WTC11 (cell line): ENCODE measurements at regions not wholly inside any gene's neighbourhood (a gene's known extent, or its start where the extent isn't known, plus 50 kb on each side); places are given as distances from the start of the nearest gene placed in this dataset.
"Not testable (repeated sequence)": the region's sequence is repeated elsewhere in the genome, so short reads cannot be mapped to it uniquely, and the experiment has no call there.

ENCODE experiments used
- ATAC-seq: fragments of 200-7000 bp; cut with Tn5 transposase; 2 replicates; pipeline ENCODE4 v1.10.0; 2021; ENCODE audit warnings: mild to moderate bottlenecking, moderate library complexity
- CTCF ChIA-PET: fragments of 300-600 bp; sonication (Branson Sonifier 250); formaldehyde crosslinking; loops from one replicate; lab custom pipeline; 2021; ENCODE audit warnings: antibody characterized with exemption; lab: Charles Lee
- POLR2A ChIA-PET: fragments of 350-600 bp; sonication (Branson Sonifier 250); formaldehyde crosslinking; loops from one replicate; lab custom pipeline; 2021; ENCODE audit warnings: antibody characterized with exemption; lab: Charles Lee
- DNase-seq: peaks from one replicate; pipeline ENCODE4 v3.0.0; 2021; ENCODE audit warnings: low spot score
- H3K27ac Mint-ChIP-seq: 2 replicates; pipeline ENCODE4 v1.8.0; 2021; ENCODE audit warnings: mixed read lengths
- H3K27me3 Mint-ChIP-seq: 2 replicates; pipeline ENCODE4 v1.8.0; 2021; ENCODE audit warnings: low read depth, mild to moderate bottlenecking, moderate library complexity, mixed read lengths
- H3K36me3 Mint-ChIP-seq: 2 replicates; pipeline ENCODE4 v1.8.0; 2021; ENCODE audit warnings: mixed read lengths
- H3K4me1 Mint-ChIP-seq: 2 replicates; pipeline ENCODE4 v1.8.0; 2022; ENCODE audit warnings: mixed read lengths
- H3K4me3 Mint-ChIP-seq: 2 replicates; pipeline ENCODE4 v1.8.0; 2021; ENCODE audit warnings: mild to moderate bottlenecking, moderate library complexity, mixed read lengths
- H3K9me3 Mint-ChIP-seq: 2 replicates; pipeline ENCODE4 v1.8.0; 2021; ENCODE audit warnings: mixed read lengths
- ATF3 ChIP-seq: sonication (generic); formaldehyde crosslinking; conservative IDR thresholded peaks from 2 replicates; pipeline ENCODE4 v1.8.1; 2022; ENCODE audit warnings: mild to moderate bottlenecking, missing genetic modification reagents
- CBFB ChIP-seq: sonication (generic); formaldehyde crosslinking; IDR thresholded peaks from 2 replicates; pipeline ENCODE4 v1.8.1; 2022; ENCODE audit warnings: mild to moderate bottlenecking, low read depth, missing genetic modification reagents
- E2F4 ChIP-seq: sonication (generic); formaldehyde crosslinking; IDR thresholded peaks from 2 replicates; pipeline ENCODE4 v1.8.1; 2022; ENCODE audit warnings: low read depth, mild to moderate bottlenecking, moderate library complexity, missing genetic modification reagents, borderline replicate concordance
- ELF4 ChIP-seq: sonication (generic); formaldehyde crosslinking; IDR thresholded peaks from 2 replicates; pipeline ENCODE4 v1.8.1; 2022; ENCODE audit warnings: low read depth, mild to moderate bottlenecking, moderate library complexity, missing genetic modification reagents
- EMX1 ChIP-seq: fragments of 250-450 bp; sonication (Bioruptor Pico); IDR thresholded peaks from 2 replicates; pipeline ENCODE4 v1.8.0; 2021; ENCODE audit warnings: mild to moderate bottlenecking
- ERG ChIP-seq: fragments of 250-450 bp; sonication (Bioruptor Pico); IDR thresholded peaks from 2 replicates; pipeline ENCODE4 v1.8.0; 2021; ENCODE audit warnings: mild to moderate bottlenecking
- ESRRA ChIP-seq: sonication (generic); formaldehyde crosslinking; IDR thresholded peaks from 2 replicates; pipeline ENCODE4 v1.8.1; 2022; ENCODE audit warnings: mild to moderate bottlenecking, missing genetic modification reagents, borderline replicate concordance
- FOXK1 ChIP-seq: sonication (generic); formaldehyde crosslinking; IDR thresholded peaks from 2 replicates; pipeline ENCODE4 v1.8.0; 2022; ENCODE audit warnings: mild to moderate bottlenecking, moderate library complexity, missing genetic modification reagents
- FOXP1 ChIP-seq: sonication (generic); formaldehyde crosslinking; IDR thresholded peaks from 2 replicates; pipeline ENCODE4 v1.8.0; 2022; ENCODE audit warnings: missing genetic modification reagents, mild to moderate bottlenecking, moderate library complexity, borderline replicate concordance
- NFYB ChIP-seq: sonication (generic); formaldehyde crosslinking; conservative IDR thresholded peaks from 2 replicates; pipeline ENCODE4 v1.8.0; 2022; ENCODE audit warnings: low read depth, missing genetic modification reagents
- NR1H2 ChIP-seq: sonication (generic); formaldehyde crosslinking; IDR thresholded peaks from 2 replicates; pipeline ENCODE4 v1.9.0; 2021; ENCODE audit warnings: mild to moderate bottlenecking, moderate library complexity, missing genetic modification reagents
- NR3C1 ChIP-seq: sonication (generic); formaldehyde crosslinking; conservative IDR thresholded peaks from 2 replicates; pipeline ENCODE4 v1.8.1; 2023; ENCODE audit warnings: low read depth, mild to moderate bottlenecking, missing genetic modification reagents
- PRRX2 ChIP-seq: fragments of 250-450 bp; sonication (Bioruptor Pico); IDR thresholded peaks from 2 replicates; pipeline ENCODE4 v1.8.0; 2021; ENCODE audit warnings: mild to moderate bottlenecking
- RELA ChIP-seq: sonication (generic); formaldehyde crosslinking; IDR thresholded peaks from 2 replicates; pipeline ENCODE4 v1.8.1; 2022; ENCODE audit warnings: missing genetic modification reagents, mild to moderate bottlenecking, borderline replicate concordance
- TEAD1 ChIP-seq: sonication (generic); formaldehyde crosslinking; IDR thresholded peaks from 2 replicates; pipeline ENCODE4 v1.8.0; 2022; ENCODE audit warnings: mild to moderate bottlenecking, missing genetic modification reagents
- TEAD4 ChIP-seq: sonication (generic); formaldehyde crosslinking; IDR thresholded peaks from 2 replicates; pipeline ENCODE4 v1.8.0; 2022; ENCODE audit warnings: mild to moderate bottlenecking, missing genetic modification reagents
- ZNF219 ChIP-seq: sonication (generic); formaldehyde crosslinking; IDR thresholded peaks from 2 replicates; pipeline ENCODE4 v1.8.0; 2023; ENCODE audit warnings: missing genetic modification reagents, mild to moderate bottlenecking, borderline replicate concordance
- ZNF396 ChIP-seq: fragments of 250-450 bp; sonication (Bioruptor Pico); IDR thresholded peaks from 2 replicates; pipeline ENCODE4 v1.8.0; 2021; ENCODE audit warnings: mild to moderate bottlenecking, moderate library complexity, borderline replicate concordance
- ZNF416 ChIP-seq: fragments of 250-450 bp; sonication (Bioruptor Pico); IDR thresholded peaks from 2 replicates; pipeline ENCODE4 v1.9.0; 2021; ENCODE audit warnings: mild to moderate bottlenecking, inconsistent platforms

- Mint-ChIP-seq H3K27me3 (no peaks in the 10 kb centered on the region), H3K36me3 (no peaks in the 10 kb centered on the region)
- DNase-seq: no peak
- no peak for TF ChIP-seq NFYB (CRISPR knock-in tag)
- TF ChIP-seq, all 79 proteins: peak for 0
- H3K4me3 Mint-ChIP-seq: no peak overlapping the region
- ChIA-PET POLR2A (no interaction called here), CTCF (interaction anchor here (0.6 to 0.9 kb wide), 2 partner anchors 67 to 205 kb away, joined by 3 to 5 read pairs; no protein-coding TSS in a partner anchor)
- H3K9me3 Mint-ChIP-seq: no peaks in the 10 kb centered on the region
- ATAC-seq: no peak
- H3K4me1 Mint-ChIP-seq: no peaks in the 10 kb centered on the region
- H3K27ac Mint-ChIP-seq: no peak overlapping the region
Observed at GRCh38 chr3:160098926-160099626, 110.4 kb downstream of the IL12A start.

GRCh38 chr3:160099834-160100233, 111.2 kb downstream of the IL12A start:
- Mint-ChIP-seq H3K4me3 (no peak overlapping the region), H3K27me3 (no peaks in the 10 kb centered on the region), H3K36me3 (no peaks in the 10 kb centered on the region), H3K4me1 (no peaks in the 10 kb centered on the region), H3K9me3 (no peaks in the 10 kb centered on the region), H3K27ac (no peak overlapping the region)
- TF ChIP-seq ERG (CRISPR knock-in tag) (no peak), TEAD1 (CRISPR knock-in tag) (no peak), NR1H2 (CRISPR knock-in tag) (no peak), FOXP1 (no peak)
- ChIA-PET CTCF (no interaction called here), POLR2A (no interaction called here)
- no peak for DNase-seq
- ATAC-seq: no peak

GRCh38 chr3:160100610-160101009, 112.0 kb downstream of the IL12A start:
- no peak for DNase-seq
- H3K9me3 Mint-ChIP-seq: no peaks in the 10 kb centered on the region
- H3K4me1 Mint-ChIP-seq: no peaks in the 10 kb centered on the region
- H3K4me3 Mint-ChIP-seq: no peak overlapping the region
- ChIA-PET CTCF (no interaction called here), POLR2A (no interaction called here)
- ATAC-seq: no peak
- H3K27me3 Mint-ChIP-seq: no peaks in the 10 kb centered on the region
- H3K27ac Mint-ChIP-seq: no peak overlapping the region
- TF ChIP-seq CBFB (CRISPR knock-in tag): no peak
- no peak for TF ChIP-seq NR3C1 (CRISPR knock-in tag)
- no peak for TF ChIP-seq PRRX2 (CRISPR knock-in tag)
- no peak for TF ChIP-seq ZNF396
- no peak for TF ChIP-seq EMX1 (CRISPR knock-in tag)
- no peak for TF ChIP-seq ELF4 (CRISPR knock-in tag)
- no peak for TF ChIP-seq ZNF219 (CRISPR knock-in tag)
- no peak for TF ChIP-seq ZNF416 (CRISPR knock-in tag)
- TF ChIP-seq ATF3 (CRISPR knock-in tag): no peak
- TF ChIP-seq E2F4: no peak
- no peak for TF ChIP-seq ESRRA (CRISPR knock-in tag)
- no peak for TF ChIP-seq RELA (CRISPR knock-in tag)
- TF ChIP-seq FOXK1 (CRISPR knock-in tag): no peak
- no peak for TF ChIP-seq TEAD4 (CRISPR knock-in tag)
- H3K36me3 Mint-ChIP-seq: no peaks in the 10 kb centered on the region

- H3K4me1 Mint-ChIP-seq, CTCF ChIA-PET, H3K4me3 Mint-ChIP-seq, H3K9me3 Mint-ChIP-seq, H3K36me3 Mint-ChIP-seq, H3K27me3 Mint-ChIP-seq, H3K27ac Mint-ChIP-seq, POLR2A ChIA-PET, ATAC-seq, DNase-seq: not testable (repeated sequence)
Observed at GRCh38 chr3:160102001-160102400, 113.4 kb downstream of the IL12A start.
